ENCODE measurements at regions not wholly inside any gene's neighbourhood (a gene's known extent, or its start where the extent isn't known, plus 50 kb on each side); places are given as distances from the start of the nearest gene placed in this dataset.

- no peaks in the 10 kb centered on the region for H3K36me3 Mint-ChIP-seq (ENCODE audit: unreplicated experiment)
- no peaks in the 10 kb centered on the region for H3K27me3 Mint-ChIP-seq (ENCODE audit: unreplicated experiment)
- no peak overlapping the region for H3K27ac Mint-ChIP-seq (ENCODE audit: unreplicated experiment)
- TF ChIP-seq CTCF (IDR thresholded peaks at IDR 0.05), result no peak
- no peak for DNase-seq (ENCODE audit: extremely low spot score, unreplicated experiment)
- no peaks in the 10 kb centered on the region for H3K9me3 Mint-ChIP-seq (ENCODE audit: unreplicated experiment)
- no peak overlapping the region for H3K4me3 Mint-ChIP-seq (ENCODE audit: unreplicated experiment)
- no peaks in the 10 kb centered on the region for H3K4me1 Mint-ChIP-seq (ENCODE audit: unreplicated experiment)
These were observed 155.8 kb upstream of the ERBB4 start for GRCh38 chr2:212694398-212694797.

DNA sequence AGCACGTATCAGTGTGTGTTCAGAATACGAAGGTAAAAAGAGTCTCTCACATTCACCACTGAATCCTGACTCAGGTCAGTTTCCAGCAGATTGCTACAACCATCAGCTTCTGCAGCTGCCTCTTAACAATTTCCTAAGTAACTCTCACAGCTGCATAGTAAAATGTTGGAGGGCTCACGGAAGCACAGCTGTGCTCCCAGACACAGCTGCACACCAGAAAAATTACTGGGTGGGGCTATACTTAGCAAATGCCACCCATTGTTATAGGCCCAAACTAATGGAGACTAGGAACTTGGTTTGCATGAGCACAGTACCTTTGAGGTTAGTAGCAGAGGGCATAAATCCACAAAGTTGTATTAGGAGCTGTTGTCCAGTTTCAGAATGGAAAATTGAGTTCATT lies 153.9 kb upstream of the ERBB4 start:
- Mint-ChIP-seq H3K27ac (ENCODE audit: unreplicated experiment) (no peak overlapping the region), H3K4me3 (ENCODE audit: unreplicated experiment) (no peak overlapping the region), H3K9me3 (ENCODE audit: unreplicated experiment) (no peaks in the 10 kb centered on the region)

DNA sequence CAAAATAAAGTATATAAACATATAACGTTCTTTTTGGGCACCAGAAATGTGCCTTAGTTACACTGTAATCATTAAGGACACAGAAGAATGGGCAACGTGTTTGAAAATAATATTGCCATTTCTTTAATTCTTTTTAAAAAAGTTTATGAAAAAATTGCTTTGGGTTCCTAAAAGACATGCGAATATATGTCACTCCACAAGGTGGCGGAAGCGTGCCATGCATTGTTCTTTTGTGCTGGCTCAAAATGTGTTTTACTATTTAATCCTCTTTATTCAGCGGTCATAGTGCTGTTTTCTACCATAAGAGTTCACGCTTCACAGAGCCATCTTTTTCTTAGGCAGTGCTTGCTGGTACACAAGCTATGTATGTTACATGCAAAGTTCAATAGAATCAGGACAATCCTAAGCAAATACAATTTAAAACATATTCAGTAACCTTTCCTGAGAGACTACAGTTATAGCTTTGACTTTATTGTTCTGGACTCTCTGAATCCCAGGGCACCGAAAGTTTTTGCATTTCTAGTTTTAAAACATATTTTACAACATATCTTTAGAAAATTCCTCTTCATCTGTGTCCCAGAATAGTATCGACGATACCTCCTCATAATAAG lies 147.8 kb upstream of the ERBB4 start:
- Mint-ChIP-seq H3K27ac (ENCODE audit: unreplicated experiment) (no peak overlapping the region), H3K36me3 (ENCODE audit: unreplicated experiment) (no peaks in the 10 kb centered on the region)

More for the DNA sequence above, 153.9 kb upstream of the ERBB4 start:
- no peaks in the 10 kb centered on the region for H3K27me3 Mint-ChIP-seq (ENCODE audit: unreplicated experiment)
- H3K36me3 Mint-ChIP-seq (ENCODE audit: unreplicated experiment), result no peaks in the 10 kb centered on the region
- DNase-seq (ENCODE audit: extremely low spot score, unreplicated experiment), result no peak
- TF ChIP-seq CTCF (IDR thresholded peaks at IDR 0.05), result no peak
- no peaks in the 10 kb centered on the region for H3K4me1 Mint-ChIP-seq (ENCODE audit: unreplicated experiment)

DNA sequence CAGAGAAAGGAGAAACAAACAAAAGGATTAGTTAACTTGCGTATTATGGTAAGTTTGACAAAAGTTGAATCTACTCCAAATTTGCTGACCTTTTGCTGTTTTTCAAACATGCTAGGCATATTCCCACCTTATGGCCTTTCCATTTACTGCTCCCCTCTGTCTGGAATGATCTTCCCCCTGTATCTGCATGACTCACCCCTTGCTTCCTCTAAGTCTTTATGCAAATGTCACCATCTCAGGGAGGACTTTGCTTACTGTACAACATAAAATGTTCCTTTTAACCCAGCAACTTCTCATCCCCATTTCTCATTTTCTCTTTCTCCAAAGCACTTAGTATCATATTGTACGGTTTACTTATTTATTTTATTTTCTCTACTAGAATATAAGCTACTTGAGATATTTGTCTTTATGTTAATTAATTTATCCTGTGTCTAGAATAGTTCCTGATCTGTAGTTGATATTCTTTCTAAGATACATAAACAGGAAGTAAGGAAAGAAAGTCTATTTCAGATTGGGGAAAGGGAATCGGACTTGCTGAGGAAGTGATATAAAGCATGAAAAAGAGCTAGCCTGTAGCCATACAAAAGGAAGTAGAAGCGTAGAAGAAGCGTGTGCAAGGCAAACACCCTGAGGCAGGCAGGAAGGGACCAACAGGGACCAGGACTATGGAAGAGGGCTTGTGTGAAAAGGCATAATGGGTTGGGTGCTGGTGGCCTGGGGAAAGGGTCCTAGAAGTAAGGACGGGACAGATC lies 144.9 kb upstream of the ERBB4 start:
- no peak for TF ChIP-seq CTCF (IDR thresholded peaks at IDR 0.05)
- Mint-ChIP-seq H3K9me3 (ENCODE audit: unreplicated experiment) (no peaks in the 10 kb centered on the region), H3K4me3 (ENCODE audit: unreplicated experiment) (no peak overlapping the region), H3K4me1 (ENCODE audit: unreplicated experiment) (peaks cover 6% of the 10 kb centered on the region), H3K27ac (ENCODE audit: unreplicated experiment) (no peak overlapping the region), H3K36me3 (ENCODE audit: unreplicated experiment) (no peaks in the 10 kb centered on the region), H3K27me3 (ENCODE audit: unreplicated experiment) (no peaks in the 10 kb centered on the region)
- no peak for DNase-seq (ENCODE audit: extremely low spot score, unreplicated experiment)

More for the DNA sequence above, 147.8 kb upstream of the ERBB4 start:
- peak; percentile 88 for TF ChIP-seq CTCF (IDR thresholded peaks at IDR 0.05)
- peak; percentile 86 for DNase-seq (ENCODE audit: extremely low spot score, unreplicated experiment)
- H3K27me3 Mint-ChIP-seq (ENCODE audit: unreplicated experiment), result no peaks in the 10 kb centered on the region
- H3K4me1 Mint-ChIP-seq (ENCODE audit: unreplicated experiment), result peaks cover 6% of the 10 kb centered on the region
- no peaks in the 10 kb centered on the region for H3K9me3 Mint-ChIP-seq (ENCODE audit: unreplicated experiment)
- H3K4me3 Mint-ChIP-seq (ENCODE audit: unreplicated experiment), result no peak overlapping the region

- H3K36me3 Mint-ChIP-seq (ENCODE audit: unreplicated experiment), result no peaks in the 10 kb centered on the region
- no peaks in the 10 kb centered on the region for H3K9me3 Mint-ChIP-seq (ENCODE audit: unreplicated experiment)
- no peak overlapping the region for H3K4me3 Mint-ChIP-seq (ENCODE audit: unreplicated experiment)
- H3K4me1 Mint-ChIP-seq (ENCODE audit: unreplicated experiment), result peaks cover 6% of the 10 kb centered on the region
- H3K27me3 Mint-ChIP-seq (ENCODE audit: unreplicated experiment), result no peaks in the 10 kb centered on the region
- no peak for DNase-seq (ENCODE audit: extremely low spot score, unreplicated experiment)
- TF ChIP-seq CTCF (IDR thresholded peaks at IDR 0.05), result no peak
- H3K27ac Mint-ChIP-seq (ENCODE audit: unreplicated experiment), result no peak overlapping the region
These were observed 144.3 kb upstream of the ERBB4 start for GRCh38 chr2:212682937-212683336.
